ENCODE measurements at regions not wholly inside any gene's neighbourhood (a gene's known extent, or its start where the extent isn't known, plus 50 kb on each side); places are given as distances from the start of the nearest gene placed in this dataset.

DNA sequence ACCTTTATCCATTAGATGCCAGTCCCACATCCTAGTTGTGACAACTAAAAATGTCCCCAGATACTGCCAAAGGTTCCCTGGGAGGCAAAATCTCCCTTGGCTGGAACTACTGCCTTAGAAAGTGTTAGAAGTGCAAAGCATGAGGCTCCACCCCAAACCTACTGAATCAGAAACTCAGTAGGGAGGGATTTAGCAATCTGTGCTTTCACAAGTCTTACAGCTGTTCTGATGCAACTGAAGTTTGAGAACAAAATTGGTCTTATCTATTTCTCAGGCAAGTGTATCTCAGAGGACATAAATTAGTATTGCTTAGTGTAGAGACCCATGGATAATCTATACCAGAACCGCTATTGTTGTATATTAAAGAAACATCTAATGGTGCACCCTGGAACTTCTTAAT lies 70.2 kb downstream of the CLDN1 start:
- no peak overlapping the region for H3K4me3 ChIP-seq (ENCODE audit: low read length)
- peak; percentile 80 for DNase-seq (ENCODE audit: low read depth)
- TF ChIP-seq, protein P1, sequence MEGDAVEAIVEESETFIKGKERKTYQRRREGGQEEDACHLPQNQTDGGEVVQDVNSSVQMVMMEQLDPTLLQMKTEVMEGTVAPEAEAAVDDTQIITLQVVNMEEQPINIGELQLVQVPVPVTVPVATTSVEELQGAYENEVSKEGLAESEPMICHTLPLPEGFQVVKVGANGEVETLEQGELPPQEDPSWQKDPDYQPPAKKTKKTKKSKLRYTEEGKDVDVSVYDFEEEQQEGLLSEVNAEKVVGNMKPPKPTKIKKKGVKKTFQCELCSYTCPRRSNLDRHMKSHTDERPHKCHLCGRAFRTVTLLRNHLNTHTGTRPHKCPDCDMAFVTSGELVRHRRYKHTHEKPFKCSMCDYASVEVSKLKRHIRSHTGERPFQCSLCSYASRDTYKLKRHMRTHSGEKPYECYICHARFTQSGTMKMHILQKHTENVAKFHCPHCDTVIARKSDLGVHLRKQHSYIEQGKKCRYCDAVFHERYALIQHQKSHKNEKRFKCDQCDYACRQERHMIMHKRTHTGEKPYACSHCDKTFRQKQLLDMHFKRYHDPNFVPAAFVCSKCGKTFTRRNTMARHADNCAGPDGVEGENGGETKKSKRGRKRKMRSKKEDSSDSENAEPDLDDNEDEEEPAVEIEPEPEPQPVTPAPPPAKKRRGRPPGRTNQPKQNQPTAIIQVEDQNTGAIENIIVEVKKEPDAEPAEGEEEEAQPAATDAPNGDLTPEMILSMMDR (conservative IDR thresholded peaks at IDR 0.05; ENCODE audit: low read length), result no peak

DNA sequence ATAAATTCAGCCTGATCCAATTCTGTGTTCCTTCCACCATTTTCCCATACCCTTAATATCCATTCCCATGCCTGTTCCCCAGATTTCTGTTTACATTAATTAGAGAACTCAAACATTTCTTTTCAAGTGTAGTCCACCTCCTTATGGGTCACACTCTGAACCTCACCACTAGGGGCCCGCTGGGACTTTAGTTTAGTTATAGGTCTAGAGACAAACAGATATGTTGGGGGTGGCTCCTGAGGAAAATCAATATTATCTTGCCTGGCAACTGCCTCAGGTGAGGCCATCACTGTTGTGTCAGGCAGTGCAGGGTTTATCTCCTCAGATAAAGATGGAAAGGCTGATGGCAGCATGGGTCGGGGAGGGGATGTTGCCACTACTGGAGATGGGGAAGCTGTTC lies 72.8 kb downstream of the CLDN1 start:
- TF ChIP-seq, protein P1 (conservative IDR thresholded peaks at IDR 0.05; ENCODE audit: low read length), result no peak
- DNase-seq (ENCODE audit: low read depth), result no peak

DNA sequence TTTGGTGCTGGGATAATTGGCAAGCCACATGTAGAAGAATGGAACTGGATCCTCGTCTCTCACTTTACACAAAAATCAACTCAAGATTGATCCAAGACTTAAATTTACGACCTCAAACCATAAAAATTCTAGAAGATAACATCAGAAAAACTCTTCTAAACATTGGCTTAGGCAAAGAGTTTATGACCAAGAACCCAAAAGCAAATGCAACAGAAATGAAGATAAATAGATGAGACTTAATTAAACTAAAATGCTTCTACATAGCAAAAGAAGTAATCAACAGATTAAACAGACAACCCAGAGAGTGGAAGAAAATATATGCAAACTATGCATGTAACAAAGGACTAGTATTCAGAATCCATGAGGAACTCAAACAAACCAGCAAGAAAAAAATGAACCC lies 80.1 kb downstream of the CLDN1 start:
- TF ChIP-seq, protein P1 (conservative IDR thresholded peaks at IDR 0.05; ENCODE audit: low read length), result no peak
- H3K4me3 ChIP-seq (ENCODE audit: low read length), result no peak overlapping the region
- no peak for DNase-seq (ENCODE audit: low read depth)

More for the DNA sequence above, 72.8 kb downstream of the CLDN1 start:
- no peak overlapping the region for H3K4me3 ChIP-seq (ENCODE audit: low read length)

DNA sequence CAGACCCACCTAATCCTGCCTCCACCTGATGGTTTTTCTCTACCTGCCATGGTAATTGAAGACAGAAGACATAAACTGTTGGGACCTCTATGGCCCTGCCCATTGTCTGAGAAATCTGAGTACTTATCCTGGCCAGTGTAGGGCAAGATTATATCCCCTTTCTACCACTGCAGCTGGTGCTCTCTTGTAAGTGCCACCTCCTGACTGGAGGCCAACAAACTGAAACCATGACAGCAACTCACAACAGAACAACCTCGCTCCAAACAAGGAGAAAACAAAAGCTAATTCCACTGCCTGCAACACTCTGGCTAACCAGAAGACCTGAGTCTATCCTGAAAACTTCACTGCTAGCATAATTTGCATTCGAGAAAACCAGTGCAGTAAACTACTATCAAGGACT lies 82.9 kb downstream of the CLDN1 start:
- H3K4me3 ChIP-seq (ENCODE audit: low read length), result no peak overlapping the region
- no peak for DNase-seq (ENCODE audit: low read depth)
- TF ChIP-seq, protein P1 (conservative IDR thresholded peaks at IDR 0.05; ENCODE audit: low read length), result no peak

DNA sequence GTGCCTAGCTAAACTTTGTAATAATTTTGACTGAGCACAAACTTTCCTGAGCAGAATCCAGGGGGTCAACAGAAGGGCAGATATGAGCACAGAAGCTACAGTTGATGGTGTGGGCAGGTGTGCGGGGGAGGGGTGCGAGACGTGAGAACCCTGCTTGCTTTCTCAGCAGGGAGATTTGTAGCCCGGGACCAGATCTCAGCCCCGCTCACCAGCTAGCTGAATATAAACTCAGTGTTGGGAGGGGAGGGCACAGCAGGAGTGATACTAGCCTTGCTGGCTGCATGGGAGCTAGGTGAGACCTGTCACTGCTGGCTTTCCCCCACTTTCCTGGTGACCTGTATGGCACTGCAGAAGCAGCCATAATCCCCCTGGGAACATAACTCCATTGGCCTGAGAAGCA lies 83.4 kb downstream of the CLDN1 start:
- TF ChIP-seq, protein P1 (conservative IDR thresholded peaks at IDR 0.05; ENCODE audit: low read length), result no peak
- H3K4me3 ChIP-seq (ENCODE audit: low read length), result no peak overlapping the region
- no peak for DNase-seq (ENCODE audit: low read depth)

DNA sequence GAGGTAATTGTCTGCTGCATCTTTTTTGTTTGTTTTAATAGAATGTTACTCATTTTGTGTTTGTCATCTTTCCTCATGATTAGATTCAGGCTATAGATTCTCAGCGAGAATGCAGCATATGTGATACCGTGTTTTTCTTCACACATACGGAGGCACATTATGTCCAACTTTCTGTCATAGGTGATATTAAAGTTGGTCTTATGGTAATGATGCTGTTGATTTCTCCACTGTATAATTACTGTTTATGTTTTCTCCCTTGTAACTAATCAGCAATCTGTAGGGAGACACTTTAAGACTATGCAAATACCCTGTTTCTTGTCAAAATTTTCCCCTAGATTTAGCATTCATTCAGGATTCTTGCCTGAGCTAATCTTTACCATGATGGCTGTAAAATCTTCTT lies 87.6 kb downstream of the CLDN1 start:
- H3K4me3 ChIP-seq (ENCODE audit: low read length), result no peak overlapping the region
- TF ChIP-seq, protein P1 (conservative IDR thresholded peaks at IDR 0.05; ENCODE audit: low read length), result no peak
- no peak for DNase-seq (ENCODE audit: low read depth)

DNA sequence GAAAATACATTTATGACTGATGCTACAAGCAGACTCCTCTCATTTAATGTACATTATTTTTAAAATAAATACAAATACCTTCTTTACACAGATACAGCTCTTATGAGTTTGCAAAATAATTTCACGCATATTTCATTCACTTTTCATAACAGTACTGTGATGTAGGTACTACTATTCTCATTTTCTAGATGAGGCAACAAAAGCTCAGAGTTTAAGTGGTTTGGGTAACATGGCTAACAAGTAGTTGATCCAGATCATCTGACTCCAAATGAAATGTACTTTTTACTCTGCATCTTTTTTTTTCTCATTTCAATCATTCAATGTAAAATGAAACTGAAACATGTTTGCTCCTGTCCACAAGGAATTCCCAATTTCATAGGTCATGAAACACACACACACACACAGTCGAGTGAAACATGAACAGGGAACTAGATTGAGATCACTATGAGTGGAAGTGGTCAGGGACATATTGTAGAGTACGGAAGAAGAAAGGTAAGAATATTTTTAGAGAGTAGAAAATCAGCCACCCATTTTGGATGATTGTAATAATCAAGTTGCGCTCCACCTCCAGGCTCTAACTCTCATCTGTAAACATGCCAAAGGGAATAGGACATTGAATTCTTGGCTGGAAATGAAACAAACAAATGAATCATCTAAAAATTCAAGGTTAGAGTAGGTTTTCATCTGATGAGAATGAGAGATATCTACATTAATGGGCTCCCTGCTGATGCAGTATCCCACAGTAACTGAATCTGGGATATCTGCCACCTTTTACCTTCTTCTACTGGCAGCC lies 92.4 kb downstream of the CLDN1 start:
- DNase-seq (ENCODE audit: low read depth), result peak; percentile 29
- no peak overlapping the region for H3K4me3 ChIP-seq (ENCODE audit: low read length)
- TF ChIP-seq, protein P1 (conservative IDR thresholded peaks at IDR 0.05; ENCODE audit: low read length), result no peak
